HepG2 (cell line): ENCODE measurements at regions not wholly inside any gene's neighbourhood (a gene's known extent, or its start where the extent isn't known, plus 50 kb on each side); places are given as distances from the start of the nearest gene placed in this dataset.

Experiments used
- ATF7 ChIP-seq, 2 experiments: fragments of 450-650 bp in 1 of 2; sonication (generic) in 1 of 2; formaldehyde crosslinking in 1 of 2; IDR thresholded peaks; 2 replicates each; pipeline versions ENCODE4 v1.4.0 to v1.6.1; 2016 to 2020; ENCODE audit warnings: antibody characterized with exemption in 1 of 2, mild to moderate bottlenecking in 1 of 2, missing genetic modification reagents in 1 of 2
- ETV5 ChIP-seq: IDR thresholded peaks from 2 replicates; pipeline ENCODE4 v1.6.1; 2018; ENCODE audit warnings: missing biosample characterization, missing genetic modification reagents, inconsistent platforms, borderline replicate concordance
- LCORL ChIP-seq, 2 experiments: fragments of 450-650 bp in 1 of 2; sonication (generic) in 1 of 2; formaldehyde crosslinking in 1 of 2; IDR thresholded peaks; 2 replicates each; pipeline versions ENCODE4 v1.5.0 to v1.6.1; 2017 to 2020; ENCODE audit warnings: antibody characterized with exemption in 1 of 2, missing genetic modification reagents in 1 of 2
- NAIF1 ChIP-seq: sonication (generic); formaldehyde crosslinking; IDR thresholded peaks from 2 replicates; pipeline ENCODE4 v1.5.0; 2020; ENCODE audit warnings: mild to moderate bottlenecking, missing genetic modification reagents, borderline replicate concordance
- RXRA ChIP-seq: sonication (generic); formaldehyde crosslinking; IDR thresholded peaks from 2 replicates; pipeline ENCODE4 v1.5.1; 2020; ENCODE audit warnings: missing genetic modification reagents
- TSC22D2 ChIP-seq: sonication (generic); formaldehyde crosslinking; IDR thresholded peaks from 2 replicates; pipeline ENCODE4 v1.5.1; 2020; ENCODE audit warnings: missing genetic modification reagents, mild to moderate bottlenecking, borderline replicate concordance
- ZKSCAN5 ChIP-seq: sonication (generic); formaldehyde crosslinking; IDR thresholded peaks from 2 replicates; pipeline ENCODE4 v1.5.1; 2020; ENCODE audit warnings: mild to moderate bottlenecking, missing genetic modification reagents
- ZNF260 ChIP-seq: sonication (generic); formaldehyde crosslinking; IDR thresholded peaks from 2 replicates; pipeline ENCODE4 v1.4.0; 2020; ENCODE audit warnings: missing genetic modification reagents, low read depth, mild to moderate bottlenecking, borderline replicate concordance
- ZNF331 ChIP-seq: sonication (generic); formaldehyde crosslinking; IDR thresholded peaks from 2 replicates; pipeline ENCODE4 v1.4.0; 2020; ENCODE audit warnings: missing genetic modification reagents
- ZNF383 ChIP-seq: sonication (generic); formaldehyde crosslinking; IDR thresholded peaks from 2 replicates; pipeline ENCODE4 v1.4.0; 2020; ENCODE audit warnings: missing genetic modification reagents, mild to moderate bottlenecking, borderline replicate concordance
- TF ChIP-seq, protein P1 (sequence below): sonication (generic); formaldehyde crosslinking; IDR thresholded peaks from 2 replicates; pipeline ENCODE4 v1.8.0; 2022; ENCODE audit warnings: mild to moderate bottlenecking, missing genetic modification reagents, moderate library complexity
- TF ChIP-seq, protein P2 (sequence below): sonication (generic); formaldehyde crosslinking; IDR thresholded peaks from 2 replicates; pipeline ENCODE4 v1.4.0; 2020; ENCODE audit warnings: mild to moderate bottlenecking, missing genetic modification reagents
- TF ChIP-seq, protein P3 (sequence below): sonication (generic); formaldehyde crosslinking; IDR thresholded peaks from 2 replicates; pipeline ENCODE4 v1.4.0; 2020; ENCODE audit warnings: missing genetic modification reagents
- TF ChIP-seq, protein P4 (sequence below): sonication (generic); formaldehyde crosslinking; IDR thresholded peaks from 2 replicates; pipeline ENCODE4 v1.8.1; 2023; ENCODE audit warnings: mild to moderate bottlenecking, inconsistent platforms, moderate library complexity, missing genetic modification reagents, borderline replicate concordance

DNA sequence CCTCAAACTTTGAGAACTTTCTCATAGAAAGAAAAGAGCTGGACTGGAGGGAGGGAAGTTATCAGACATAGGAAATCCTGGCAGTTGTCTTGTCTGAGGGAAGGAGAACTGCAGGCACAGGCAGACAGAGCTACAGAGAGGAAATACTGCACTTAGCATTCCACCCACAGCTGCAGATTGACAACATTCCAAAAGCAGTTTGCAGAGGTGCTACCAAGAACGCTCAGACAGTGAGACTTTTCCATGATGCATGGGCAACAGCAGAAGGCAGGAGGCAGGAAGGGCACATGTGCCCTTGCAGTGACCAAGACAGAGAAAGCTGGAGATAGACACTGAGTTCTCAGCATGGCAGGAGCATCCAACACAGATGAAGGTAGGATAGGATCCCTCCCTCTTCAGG is 327.5 kb upstream of the ZNF462 start (continued):
- TF ChIP-seq LCORL (IDR thresholded peaks at IDR 0.05) (no peak), LCORL (CRISPR knock-in tag; IDR thresholded peaks at IDR 0.05) (no peak), TSC22D2 (CRISPR knock-in tag) (no peak), ETV5 (no peak), NAIF1 (CRISPR knock-in tag) (no peak), ZKSCAN5 (no peak), ZNF260 (CRISPR knock-in tag) (no peak), ZNF383 (CRISPR knock-in tag) (no peak), RXRA (CRISPR knock-in tag) (no peak), ZNF331 (CRISPR knock-in tag) (no peak), ATF7 (IDR thresholded peaks at IDR 0.05) (no peak), ATF7 (CRISPR knock-in tag; IDR thresholded peaks at IDR 0.05) (no peak)
- TF ChIP-seq, protein P1, sequence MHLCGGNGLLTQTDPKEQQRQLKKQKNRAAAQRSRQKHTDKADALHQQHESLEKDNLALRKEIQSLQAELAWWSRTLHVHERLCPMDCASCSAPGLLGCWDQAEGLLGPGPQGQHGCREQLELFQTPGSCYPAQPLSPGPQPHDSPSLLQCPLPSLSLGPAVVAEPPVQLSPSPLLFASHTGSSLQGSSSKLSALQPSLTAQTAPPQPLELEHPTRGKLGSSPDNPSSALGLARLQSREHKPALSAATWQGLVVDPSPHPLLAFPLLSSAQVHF: no peak
- TF ChIP-seq, protein P2, sequence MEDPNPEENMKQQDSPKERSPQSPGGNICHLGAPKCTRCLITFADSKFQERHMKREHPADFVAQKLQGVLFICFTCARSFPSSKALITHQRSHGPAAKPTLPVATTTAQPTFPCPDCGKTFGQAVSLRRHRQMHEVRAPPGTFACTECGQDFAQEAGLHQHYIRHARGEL (CRISPR knock-in tag): no peak
- TF ChIP-seq, protein P3, sequence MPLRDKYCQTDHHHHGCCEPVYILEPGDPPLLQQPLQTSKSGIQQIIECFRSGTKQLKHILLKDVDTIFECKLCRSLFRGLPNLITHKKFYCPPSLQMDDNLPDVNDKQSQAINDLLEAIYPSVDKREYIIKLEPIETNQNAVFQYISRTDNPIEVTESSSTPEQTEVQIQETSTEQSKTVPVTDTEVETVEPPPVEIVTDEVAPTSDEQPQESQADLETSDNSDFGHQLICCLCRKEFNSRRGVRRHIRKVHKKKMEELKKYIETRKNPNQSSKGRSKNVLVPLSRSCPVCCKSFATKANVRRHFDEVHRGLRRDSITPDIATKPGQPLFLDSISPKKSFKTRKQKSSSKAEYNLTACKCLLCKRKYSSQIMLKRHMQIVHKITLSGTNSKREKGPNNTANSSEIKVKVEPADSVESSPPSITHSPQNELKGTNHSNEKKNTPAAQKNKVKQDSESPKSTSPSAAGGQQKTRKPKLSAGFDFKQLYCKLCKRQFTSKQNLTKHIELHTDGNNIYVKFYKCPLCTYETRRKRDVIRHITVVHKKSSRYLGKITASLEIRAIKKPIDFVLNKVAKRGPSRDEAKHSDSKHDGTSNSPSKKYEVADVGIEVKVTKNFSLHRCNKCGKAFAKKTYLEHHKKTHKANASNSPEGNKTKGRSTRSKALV (CRISPR knock-in tag): no peak
- TF ChIP-seq, protein P4, sequence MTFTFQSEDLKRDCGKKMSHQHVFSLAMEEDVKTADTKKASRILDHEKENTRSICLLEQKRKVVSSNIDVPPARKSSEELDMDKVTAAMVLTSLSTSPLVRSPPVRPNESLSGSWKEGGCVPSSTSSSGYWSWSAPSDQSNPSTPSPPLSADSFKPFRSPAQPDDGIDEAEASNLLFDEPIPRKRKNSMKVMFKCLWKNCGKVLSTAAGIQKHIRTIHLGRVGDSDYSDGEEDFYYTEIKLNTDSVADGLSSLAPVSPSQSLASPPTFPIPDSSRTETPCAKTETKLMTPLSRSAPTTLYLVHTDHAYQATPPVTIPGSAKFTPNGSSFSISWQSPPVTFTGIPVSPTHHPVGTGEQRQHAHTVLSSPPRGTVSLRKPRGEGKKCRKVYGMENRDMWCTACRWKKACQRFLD (CRISPR knock-in tag): no peak
